ENCODE measurements at regions not wholly inside any gene's neighbourhood (a gene's known extent, or its start where the extent isn't known, plus 50 kb on each side); places are given as distances from the start of the nearest gene placed in this dataset.
"Not testable (repeated sequence)": the region's sequence is repeated elsewhere in the genome, so short reads cannot be mapped to it uniquely, and the experiment has no call there.

DNA sequence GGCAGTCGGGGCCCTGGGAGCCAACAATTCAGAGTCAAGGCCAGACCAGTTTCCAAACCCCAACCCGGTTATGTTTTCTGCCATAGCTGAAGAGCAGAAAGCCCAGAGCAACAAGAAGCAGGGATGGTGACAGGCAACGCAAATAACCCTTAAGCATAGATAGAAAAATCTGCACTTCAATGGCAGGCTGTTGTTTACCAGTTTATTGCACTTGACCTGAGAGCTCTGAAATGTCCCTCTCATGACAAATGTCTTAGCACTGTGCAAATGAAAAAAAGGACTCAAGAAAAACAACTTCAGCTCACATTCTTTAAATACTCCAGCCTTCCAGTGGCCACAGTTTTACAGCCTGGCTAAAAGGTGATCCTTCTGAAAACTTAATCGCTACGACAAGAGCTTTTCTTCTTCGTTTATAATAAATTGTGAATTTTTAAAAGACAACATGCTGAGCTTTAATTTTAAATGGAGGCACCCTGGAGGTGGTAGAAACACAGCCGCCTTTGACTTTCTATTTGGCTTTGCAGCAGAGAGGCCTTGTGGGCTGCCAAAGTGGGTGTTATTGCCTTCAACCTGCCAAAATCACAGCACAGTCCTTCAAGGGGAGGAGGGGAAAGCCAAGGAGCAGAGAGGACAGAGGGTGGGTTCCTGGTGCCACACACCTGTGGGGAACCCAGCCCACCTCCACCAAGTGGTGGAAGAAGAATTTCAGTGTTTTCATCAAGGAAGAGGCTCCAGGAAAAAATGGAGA, 289.5 kb upstream of the CDYL start:
- DNase-seq = no peak

DNA sequence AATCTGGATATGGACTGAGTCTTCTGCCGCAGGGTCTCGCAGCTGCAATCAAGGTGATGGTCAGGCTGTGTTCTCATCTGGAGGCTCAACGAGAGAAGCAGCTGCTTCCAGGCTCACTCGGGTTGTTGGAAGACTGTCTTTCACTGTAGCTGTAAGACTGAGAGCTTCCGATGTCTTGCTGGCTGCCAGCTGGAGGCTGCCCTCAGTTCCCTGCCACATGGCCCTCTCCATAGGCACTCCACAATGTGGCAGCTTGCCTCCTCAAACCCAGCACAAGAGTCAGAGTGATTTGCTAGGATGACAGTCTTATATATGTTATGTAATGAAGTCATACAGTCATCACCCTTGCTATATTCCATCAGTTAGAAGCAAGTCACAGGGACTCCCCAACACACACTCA, 290.5 kb upstream of the CDYL start:
- DNase-seq = no peak

GRCh38 chr6:4482461-4482860, 293.7 kb upstream of the CDYL start:
- DNase-seq = no peak

DNA sequence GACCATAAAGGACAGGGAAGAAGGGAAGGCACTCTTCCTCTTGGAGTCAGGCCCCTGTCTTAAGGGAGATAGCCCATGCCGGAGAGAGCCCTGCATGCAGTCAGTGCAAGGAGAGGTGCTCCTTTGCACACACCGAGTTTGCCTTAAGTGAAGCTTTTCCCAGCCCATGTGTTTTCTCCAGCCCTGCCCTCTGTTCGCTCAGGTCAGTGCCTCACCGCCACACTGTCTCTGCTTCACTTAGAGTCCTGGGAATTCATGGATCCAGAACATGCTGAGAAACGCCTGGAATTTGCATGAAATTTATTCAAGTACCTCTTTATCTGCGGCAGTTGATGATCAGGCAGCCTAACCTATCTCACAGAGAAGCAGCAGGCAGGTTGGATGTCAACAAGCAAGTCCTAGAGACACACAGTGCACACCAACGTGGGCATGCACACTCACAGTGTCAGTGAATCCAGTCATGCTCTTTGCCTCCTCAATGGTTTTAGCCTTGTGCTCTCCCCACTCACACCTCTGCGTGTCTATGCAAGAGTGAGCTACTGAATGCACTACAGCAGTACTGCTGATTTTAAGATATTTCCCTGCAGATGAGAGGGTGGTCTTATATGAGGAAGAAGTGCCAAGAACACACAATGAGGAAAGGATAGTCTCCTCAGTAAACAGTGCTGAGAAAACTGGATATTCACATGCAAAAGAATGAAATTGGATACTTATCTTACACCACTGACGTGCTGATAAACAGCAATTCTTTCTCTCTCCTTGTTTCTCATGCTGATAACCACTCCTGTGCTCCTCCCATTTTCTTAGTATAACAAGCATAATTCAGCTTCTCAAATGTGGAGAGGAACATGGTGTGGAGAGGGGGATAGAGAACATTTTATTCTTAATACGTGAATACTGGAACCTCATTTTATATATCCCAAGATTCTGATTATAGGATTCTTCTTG, 295.1 kb upstream of the CDYL start:
- DNase-seq = no peak

- no peak for DNase-seq
Measured at GRCh38 chr6:4478098-4478497, 298.1 kb upstream of the CDYL start.

DNA sequence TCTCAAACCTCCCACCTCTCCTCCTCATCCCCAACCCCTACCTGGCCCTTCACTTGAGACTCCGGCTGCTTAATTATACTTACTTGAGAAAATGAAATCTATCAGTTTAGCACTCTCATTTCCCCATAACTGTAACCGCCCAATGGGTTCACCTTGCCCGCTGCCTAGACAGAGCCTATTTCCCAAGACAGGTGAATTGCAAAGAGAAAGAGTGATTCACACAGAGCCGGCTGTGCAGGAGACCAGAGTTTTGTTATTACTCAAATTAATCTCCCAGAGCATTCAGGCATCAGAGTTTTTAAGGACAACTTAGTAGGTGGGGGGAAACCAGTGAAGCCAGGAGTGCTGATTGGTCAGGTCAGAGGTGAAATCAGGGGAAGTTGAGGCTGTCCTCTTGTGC, 301.4 kb upstream of the CDYL start:
- no peak for DNase-seq

DNA sequence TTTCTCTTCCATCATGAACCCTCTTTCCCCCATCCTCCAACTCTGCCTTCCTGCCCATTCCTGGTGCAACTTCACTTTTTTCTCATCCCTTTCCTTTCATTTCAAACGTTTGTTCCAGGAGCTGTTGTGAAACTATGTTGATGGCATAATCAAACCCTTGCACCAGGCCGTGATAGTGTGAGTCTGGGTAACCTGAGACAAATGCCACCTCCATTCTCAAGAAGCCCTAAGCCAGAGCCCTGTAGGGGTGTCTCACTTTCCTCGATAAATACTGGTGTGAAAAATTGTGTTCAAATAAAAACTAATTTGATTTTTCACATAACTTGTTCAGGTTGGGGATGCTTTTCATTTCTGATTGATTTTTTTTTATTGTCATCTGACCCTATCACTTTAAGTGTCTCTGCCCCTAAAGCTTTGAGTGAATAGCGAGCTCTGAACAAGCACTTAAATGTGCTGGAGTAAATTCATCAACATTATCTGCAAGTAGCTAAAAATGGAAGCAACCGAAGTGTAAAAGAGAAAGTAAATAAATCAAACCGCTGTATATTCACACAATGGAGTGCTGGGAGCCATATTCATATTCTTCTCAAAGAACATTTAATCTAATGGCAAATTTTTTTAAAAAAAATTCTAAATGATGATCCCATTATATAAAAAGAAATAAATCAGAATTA, 303.1 kb upstream of the CDYL start:
- no peak for DNase-seq

- no peak for DNase-seq
Measured at GRCh38 chr6:4472222-4472621, 304.0 kb upstream of the CDYL start.

DNA sequence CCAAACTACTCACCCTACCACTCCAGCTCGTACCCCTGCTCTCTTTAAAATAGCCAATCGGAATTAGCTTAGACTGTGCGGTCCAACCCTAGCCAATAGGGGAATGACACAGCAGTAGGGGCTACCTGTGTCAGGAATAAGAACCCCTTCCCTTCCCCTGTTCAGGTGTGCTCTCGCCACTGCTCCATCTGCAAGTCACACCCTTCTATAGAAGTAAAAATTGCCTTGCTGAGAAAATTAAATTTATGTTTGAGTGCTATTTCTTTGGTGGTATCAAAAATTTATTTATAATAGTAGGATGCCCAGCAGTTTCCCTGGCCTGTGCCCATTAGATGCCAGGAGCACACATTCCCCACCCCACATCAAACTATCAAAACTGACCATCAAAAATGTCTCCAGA, 304.7 kb upstream of the CDYL start:
- not testable (repeated sequence) for DNase-seq

GRCh38 chr6:4470698-4471210, 305.4 kb upstream of the CDYL start:
- DNase-seq = no peak

GRCh38 chr6:4466769-4467480, 309.3 kb upstream of the CDYL start:
- no peak for DNase-seq

- DNase-seq = no peak
Measured at GRCh38 chr6:4466261-4466660, 309.9 kb upstream of the CDYL start.

DNA sequence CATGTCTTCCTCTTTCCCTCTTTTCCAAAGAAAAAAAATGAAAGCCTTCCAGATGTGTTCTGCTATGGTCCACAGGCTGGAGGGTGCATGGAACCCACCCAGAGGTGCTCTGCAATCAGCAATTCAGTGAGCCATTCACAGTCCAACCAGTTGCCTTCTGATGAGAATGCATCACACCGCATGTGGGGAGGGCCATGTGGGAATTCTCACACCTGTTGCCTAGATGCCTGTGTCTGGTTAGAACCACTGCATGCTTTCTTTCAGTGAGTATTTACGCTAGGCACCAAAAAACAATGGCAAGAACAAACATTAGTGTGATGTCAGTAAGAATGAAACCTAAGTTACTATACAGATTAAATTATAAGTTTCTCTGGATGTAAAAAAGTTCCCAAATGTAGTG, 311.6 kb upstream of the CDYL start:
- DNase-seq = no peak

GRCh38 chr6:4463236-4463635, 313.0 kb upstream of the CDYL start:
- DNase-seq = no peak

GRCh38 chr6:4460586-4461475, 315.4 kb upstream of the CDYL start:
- DNase-seq = no peak

GRCh38 chr6:4459996-4460395, 316.2 kb upstream of the CDYL start:
- no peak for DNase-seq

DNA sequence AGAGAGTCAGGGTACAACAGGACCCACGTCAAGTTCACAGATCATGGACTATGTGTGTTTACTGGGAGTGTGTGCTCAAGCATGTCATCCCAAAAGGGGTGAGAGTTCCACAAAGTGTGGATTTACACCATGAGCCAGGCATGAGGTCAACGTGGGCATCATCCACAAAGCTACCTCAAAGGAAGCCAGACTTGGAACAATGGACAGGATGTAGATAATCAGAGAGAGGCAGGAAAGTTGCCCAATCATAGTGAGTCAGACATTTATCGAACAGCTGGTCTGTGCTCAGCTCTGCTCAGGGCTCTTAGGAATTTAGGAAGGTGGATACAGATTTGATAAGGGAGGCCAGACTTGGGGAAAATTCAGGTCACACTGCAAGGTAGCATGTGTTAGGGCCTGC, 317.2 kb upstream of the CDYL start:
- DNase-seq = no peak

- no peak for DNase-seq
Measured at GRCh38 chr6:4451718-4452117, 316.3 kb upstream of the ECI2 start.

DNA sequence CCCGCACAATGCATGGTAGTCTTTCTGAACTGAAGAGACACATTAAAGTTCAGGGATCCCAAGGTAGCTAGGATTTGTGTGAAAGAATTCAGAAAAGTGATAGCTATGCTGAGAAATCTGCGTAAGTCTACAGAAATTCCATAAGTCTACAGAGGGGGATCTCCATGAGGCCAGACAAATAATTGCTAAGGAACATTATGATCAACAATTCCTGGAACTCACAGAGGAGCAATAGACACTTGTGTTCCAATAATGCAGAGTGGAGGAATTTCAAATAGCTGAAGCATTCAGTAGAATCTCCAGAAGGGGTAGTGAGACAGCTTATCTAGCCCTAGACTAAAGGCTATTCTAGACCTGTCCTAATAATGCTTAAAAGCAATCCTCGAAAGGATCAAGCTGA, 315.7 kb upstream of the ECI2 start:
- no peak for DNase-seq

DNA sequence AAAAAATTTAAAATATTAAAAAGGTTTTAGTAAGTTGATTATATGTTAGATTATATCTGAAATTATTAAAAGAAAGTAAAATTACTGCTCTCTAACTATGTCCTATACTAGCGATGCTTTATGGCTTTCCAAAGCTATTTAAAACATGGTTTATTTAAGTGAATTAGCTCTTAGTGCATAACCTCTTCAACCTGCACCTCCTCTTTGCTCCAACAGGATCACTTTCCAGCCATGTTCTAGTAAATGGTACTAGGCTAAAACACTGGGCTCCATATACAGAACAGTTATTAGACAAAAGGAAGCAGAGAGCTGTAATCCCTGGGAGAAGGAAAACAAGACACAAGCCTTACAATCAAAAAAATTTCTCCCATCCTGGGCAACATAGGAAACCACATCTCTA, 314.9 kb upstream of the ECI2 start:
- DNase-seq = no peak

DNA sequence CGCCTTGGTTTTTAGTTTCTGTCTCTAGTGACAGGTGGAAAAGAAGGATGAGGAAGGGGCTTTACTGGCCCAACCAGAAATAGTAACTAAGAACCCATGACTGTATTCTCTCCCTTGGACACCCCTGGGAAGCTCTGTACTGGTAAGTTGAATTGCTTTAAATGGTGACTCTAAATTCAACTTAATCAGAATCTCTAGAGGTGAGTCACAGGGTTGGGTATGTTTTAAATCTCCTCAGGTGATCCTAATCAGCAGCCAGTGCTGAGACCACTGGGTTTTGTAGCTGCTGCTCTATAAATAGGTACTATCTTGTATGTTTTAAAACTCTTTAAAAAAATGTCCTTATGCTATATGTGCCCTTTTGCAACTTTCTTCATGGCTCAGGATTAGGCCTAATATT, 314.0 kb upstream of the ECI2 start:
- no peak for DNase-seq

DNA sequence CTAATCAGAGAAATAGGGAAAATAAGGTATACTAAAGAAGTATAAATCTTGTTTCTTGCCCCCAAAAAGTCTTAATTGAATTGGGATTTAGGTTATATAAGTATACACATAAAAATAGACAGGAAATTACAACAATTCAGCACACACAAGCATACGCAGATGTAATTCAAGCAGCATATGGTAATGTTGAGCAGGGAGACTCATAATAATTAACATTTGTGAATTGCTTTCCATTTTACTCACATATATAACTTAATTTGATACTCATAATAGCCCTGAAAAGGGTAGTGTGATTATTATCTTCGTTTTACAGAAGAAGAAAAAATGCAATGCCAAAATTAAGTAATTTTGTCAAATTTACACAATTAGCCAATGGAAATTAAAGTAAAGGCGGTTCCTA, 313.5 kb upstream of the ECI2 start:
- DNase-seq = no peak

All from NCI-H146 (cell line).